HG03196 (cell line): ENCODE measurements at regions not wholly inside any gene's neighbourhood (a gene's known extent, or its start where the extent isn't known, plus 50 kb on each side); places are given as distances from the start of the nearest gene placed in this dataset.
"Not testable (repeated sequence)": the region's sequence is repeated elsewhere in the genome, so short reads cannot be mapped to it uniquely, and the experiment has no call there.

ENCODE experiments used
- ATAC-seq: cut with Tn5 transposase; IDR thresholded peaks from one replicate; pipeline ENCODE4 v1.9.1; 2021; ENCODE audit not compliant: unreplicated experiment

DNA sequence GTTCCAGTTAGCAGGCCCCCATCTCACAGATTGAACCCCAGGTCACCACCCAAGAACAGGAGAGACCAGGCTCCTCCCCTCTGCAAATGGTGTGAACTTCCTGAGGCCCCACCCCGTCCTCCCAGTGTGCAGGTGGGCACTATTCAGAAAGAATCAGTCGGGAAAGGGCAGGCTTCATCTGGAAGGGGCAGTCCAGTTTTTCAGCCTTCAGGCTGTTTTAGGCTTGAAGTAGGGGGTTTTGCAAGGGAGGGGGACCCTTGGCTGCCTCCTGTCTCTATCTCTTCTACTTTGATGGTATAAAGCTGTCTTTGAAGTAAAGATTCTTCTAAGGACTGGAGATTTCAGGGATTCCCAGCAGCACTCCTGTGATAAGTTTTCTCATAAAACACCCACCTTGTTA lies 267.6 kb downstream of the RND3 start:
- ATAC-seq = no peak

DNA sequence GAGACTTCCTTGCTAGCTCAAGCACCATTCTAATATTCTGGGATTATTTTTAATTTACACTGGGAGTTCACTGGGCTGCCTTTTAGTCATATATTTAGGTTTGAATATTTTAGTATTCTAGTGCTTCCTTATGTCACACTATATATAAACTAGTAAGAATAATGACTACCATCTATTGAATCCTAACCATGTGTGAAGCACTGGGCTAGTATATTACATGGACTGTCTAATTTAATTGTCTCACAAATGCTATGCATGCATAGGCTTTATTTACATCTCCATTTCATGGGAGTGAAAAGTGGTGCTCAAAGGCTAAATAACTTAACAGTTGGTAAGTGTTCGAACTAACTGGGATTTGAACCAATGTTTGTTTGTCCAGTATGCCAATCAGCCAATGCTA lies 272.4 kb downstream of the RND3 start:
- no peak for ATAC-seq

DNA sequence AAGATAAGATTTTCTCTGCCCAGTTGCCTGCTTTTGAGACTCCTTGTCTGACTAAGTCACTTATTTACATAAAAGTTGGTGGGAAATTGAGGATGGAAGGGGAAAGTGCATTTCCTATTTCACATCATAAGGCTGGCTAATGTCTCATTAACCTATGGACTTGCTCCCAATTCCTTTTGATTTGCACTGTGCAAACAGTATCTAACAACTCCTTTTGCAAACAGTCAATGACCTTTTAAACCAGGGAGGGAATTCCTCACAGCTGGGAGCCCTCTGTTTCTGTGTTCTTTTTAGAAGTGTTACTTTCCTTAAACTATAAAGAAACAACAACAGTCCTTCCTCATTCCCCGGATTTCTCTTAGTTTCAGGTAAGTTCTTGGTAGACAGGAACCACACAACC lies 272.8 kb downstream of the RND3 start:
- ATAC-seq = no peak

DNA sequence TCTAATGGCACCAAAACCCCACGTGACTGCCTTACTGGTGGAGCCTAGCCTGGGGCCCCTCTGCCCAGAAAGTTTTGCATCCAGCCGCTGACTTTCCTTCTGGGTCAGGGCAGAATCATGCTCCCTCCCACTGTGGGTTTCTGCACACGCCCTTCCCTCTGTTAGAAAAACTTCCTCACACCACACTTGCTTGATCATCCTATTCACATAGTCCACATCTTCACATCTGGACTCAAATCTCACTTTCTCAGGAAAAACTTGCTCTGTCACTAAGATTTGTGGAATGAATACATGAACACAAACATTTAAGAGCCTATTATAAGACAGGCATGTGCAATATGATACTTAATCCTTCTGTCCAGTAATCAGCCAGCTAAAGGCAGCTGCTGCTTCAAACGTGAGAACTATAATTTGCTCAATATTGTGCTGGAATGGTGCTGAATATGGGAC lies 274.7 kb downstream of the RND3 start:
- no peak for ATAC-seq

- no peak for ATAC-seq
Measured at GRCh38 chr2:150211164-150211631, 276.3 kb downstream of the RND3 start.

- ATAC-seq = no peak
Measured at GRCh38 chr2:150209746-150210145, 277.7 kb downstream of the RND3 start.

- no peak for ATAC-seq
Measured at GRCh38 chr2:150208689-150209088, 278.8 kb downstream of the RND3 start.

- no peak for ATAC-seq
Measured at GRCh38 chr2:150207979-150208378, 279.5 kb downstream of the RND3 start.

DNA sequence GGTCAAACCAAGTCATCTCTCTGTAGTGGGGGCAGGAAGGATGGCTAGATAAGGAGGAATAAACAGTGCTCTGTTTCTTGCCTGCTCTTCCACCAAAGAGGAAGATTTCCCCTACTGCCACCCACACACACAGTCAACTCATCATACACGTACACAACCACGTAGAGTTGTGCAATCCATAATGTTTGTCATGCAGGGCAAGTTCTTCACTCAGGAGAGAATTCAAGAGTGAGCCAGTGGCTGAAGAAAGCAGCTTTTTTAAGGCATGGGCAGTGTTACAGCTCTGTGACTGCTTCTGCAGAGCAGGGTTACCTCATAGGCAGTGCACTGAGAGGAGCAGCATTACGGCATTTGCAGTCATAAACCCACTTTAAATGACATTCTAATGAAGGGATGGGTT lies 283.0 kb downstream of the RND3 start:
- no peak for ATAC-seq

GRCh38 chr2:150194816-150195215 lies 292.7 kb downstream of the RND3 start:
- not testable (repeated sequence) for ATAC-seq

GRCh38 chr2:150192701-150193100 lies 294.8 kb downstream of the RND3 start:
- no peak for ATAC-seq

DNA sequence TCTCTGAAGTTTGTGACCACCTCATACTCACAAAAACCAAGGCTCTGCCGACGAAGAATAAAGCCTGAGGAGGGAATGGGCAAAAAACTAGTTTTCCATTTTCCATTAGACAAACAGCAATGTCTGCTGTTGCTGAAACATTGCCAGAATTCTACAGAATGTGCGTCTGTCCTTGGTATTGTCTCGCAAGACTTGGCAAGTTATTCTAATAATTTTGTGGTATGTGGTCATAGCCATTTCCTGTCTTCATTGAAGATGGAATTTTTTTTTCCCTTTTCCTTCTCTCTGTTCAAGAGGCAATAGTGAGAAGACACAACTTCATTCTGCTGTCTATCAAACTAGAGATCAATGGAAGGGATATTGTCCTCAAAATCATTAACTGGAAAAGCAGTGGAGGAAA lies 296.1 kb downstream of the RND3 start:
- no peak for ATAC-seq

- ATAC-seq = no peak
Measured at GRCh38 chr2:150190546-150190945, 296.9 kb downstream of the RND3 start.

DNA sequence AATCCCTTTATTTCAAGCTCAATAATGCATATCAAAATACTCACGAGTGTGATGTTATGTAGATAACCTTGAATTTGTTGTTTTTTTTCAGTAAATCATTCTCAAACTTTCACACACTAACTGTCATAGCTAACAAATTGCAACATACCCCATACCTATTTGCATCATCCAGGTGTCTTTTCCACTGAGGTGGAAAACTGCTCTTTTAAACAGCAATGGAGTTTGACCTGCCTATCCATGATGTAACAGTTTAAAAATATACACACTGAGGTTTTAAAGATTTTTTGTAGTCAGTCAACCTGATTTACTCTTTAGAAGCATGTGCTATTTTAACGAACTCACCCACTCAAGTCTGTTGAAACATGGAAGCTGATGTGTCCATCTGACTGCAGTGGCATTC lies 298.7 kb downstream of the RND3 start:
- ATAC-seq = no peak

DNA sequence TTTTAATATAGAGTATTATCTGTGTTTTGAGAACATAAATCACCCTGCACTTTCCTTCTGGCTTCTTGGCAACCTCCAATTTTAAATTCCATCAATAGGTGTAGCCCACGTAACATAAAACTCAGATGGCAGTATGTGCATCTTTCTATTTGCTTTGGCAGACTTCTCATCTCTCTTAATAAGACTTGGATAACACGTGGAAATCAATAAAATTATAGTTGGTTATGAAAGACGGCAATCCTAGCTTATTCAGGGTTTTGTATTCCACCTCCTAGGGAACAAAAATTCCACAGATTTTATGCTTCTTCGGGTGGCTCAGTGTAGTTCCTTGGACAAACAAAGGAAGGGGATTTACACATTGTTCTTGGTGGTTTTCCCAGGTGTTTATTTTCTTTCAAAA lies 299.3 kb downstream of the RND3 start:
- no peak for ATAC-seq

DNA sequence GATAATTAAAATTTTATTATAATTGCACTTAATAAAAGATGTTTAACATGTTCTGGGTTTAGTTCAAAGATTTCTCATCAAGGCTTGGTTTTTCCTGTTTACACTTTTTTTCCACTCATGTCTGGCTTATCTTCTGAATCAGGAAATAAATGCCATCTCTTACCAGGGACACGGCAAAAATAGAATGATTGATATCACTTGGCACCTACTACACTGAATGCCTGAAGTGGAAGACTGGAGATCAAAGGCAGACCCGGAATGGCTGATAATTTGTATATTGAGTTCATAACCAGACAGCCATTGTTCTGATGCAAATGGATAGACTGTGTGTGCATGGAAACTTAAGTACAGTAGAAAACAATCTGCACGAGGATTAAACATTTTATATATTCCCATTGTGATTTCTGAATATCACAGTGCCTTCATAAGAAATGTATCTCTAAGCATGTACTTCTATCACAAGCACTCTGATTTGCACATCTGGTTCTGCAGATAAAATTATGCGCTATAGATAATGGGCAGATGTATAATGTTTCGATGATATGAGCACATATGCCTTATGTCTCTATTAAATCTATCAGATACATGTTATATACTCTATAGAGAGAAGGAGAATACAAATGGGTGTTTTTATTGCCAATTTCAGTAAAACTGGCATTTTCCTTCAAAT lies 304.8 kb downstream of the RND3 start:
- ATAC-seq = no peak

- ATAC-seq = no peak
Measured at GRCh38 chr2:150178591-150178990, 308.9 kb downstream of the RND3 start.

DNA sequence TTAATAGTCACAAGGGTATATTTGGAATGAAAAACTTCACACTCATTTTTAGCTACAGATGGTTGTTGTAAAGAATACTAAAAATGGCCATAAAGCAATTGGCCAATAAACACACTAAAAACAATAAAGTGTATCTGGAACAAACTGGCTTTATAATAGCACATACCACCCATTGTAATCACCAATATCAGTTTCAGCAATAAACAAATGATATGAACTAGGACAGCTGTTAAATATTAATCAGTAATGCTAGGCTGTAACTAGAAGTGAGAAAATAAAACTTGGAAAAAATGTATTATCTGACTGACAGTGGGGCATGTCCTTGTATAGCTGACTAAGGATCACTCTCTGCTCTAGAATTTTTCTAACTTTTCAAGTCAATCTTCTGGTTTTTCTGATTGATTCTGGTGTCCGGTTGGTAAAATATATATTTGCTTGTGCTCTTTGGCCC lies 312.5 kb downstream of the RND3 start:
- ATAC-seq = no peak

- no peak for ATAC-seq
Measured at GRCh38 chr2:150174056-150174805, 313.2 kb downstream of the RND3 start.

GRCh38 chr2:150171065-150171548 lies 316.4 kb downstream of the RND3 start:
- no peak for ATAC-seq

DNA sequence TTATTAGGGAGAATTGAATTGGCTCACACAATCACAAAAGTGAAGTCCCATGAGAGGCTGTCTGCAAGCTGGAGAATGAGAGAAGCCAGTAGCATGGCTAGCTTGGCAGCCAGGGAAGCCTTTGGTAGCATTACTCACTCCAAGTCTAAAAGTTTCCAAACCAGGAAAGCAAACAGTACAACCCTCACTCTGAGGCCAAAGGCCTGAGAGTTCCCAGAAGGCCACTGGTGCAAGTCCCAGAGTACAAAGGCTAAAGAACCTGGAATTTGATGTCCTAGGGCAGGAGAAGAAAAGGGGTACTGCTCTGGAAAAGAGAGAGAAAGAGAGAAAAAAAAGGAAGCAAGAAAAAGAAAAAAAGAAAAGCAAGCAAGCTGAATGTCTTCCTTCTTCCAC lies 318.2 kb downstream of the RND3 start:
- no peak for ATAC-seq

DNA sequence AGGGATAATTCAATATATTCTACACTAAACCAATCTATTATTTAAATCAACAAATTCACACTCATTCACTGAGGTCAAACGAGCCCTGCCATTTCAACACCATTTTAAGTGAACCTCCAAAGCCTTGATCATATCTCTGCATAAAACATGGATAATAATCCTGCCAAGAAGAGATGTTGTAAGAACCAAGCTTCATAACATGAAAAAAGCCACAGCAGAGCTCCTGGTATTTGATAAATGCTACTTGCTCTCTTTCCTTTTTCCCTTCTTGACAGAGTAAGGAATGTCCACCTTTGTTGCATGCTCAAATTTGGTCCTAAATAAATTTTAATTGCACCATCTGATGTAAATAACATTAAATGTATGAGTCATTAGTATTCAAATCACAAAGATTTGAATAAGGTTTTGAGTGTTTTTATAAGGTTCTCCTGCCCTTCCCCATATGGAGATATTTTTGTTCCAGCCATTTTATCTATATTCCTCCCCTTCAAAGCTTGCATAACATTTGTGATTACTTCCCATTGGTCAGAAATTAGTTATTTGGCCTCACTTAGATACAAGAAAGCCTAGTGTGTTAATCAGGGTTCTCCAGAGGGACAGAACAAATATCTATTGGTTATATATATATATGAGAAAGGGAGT lies 318.8 kb downstream of the RND3 start:
- no peak for ATAC-seq
